K562 (cell line): ENCODE measurements at regions not wholly inside any gene's neighbourhood (a gene's known extent, or its start where the extent isn't known, plus 50 kb on each side); places are given as distances from the start of the nearest gene placed in this dataset.

Source experiments
- DPF2 ChIP-seq: fragments of 450-650 bp; IDR thresholded peaks from 2 replicates; pipeline ENCODE4 v1.6.1; 2016
- ELF4 ChIP-seq: fragments of 450-650 bp; formaldehyde crosslinking; IDR thresholded peaks from 2 replicates; pipeline ENCODE4 v1.4.0; 2022; ENCODE audit warnings: missing genetic modification characterization
- ERF ChIP-seq: fragments of 450-650 bp; formaldehyde crosslinking; IDR thresholded peaks from 2 replicates; pipeline ENCODE4 v1.4.0; 2020; ENCODE audit warnings: mild to moderate bottlenecking, mixed read lengths
- GABPB1 ChIP-seq: sonication (generic); formaldehyde crosslinking; IDR thresholded peaks from 2 replicates; pipeline ENCODE4 v1.8.0; 2022; ENCODE audit warnings: mild to moderate bottlenecking, missing genetic modification reagents
- GTF2A2 ChIP-seq: IDR thresholded peaks from 2 replicates; pipeline ENCODE4 v1.6.1; 2016; ENCODE audit warnings: mild to moderate bottlenecking, missing genetic modification characterization, missing compliant biosample characterization
- ILK ChIP-seq: fragments of 450-650 bp; IDR thresholded peaks from 2 replicates; pipeline ENCODE4 v1.6.1; 2016; ENCODE audit warnings: missing genetic modification characterization, low read depth, mild to moderate bottlenecking, missing compliant biosample characterization, moderate library complexity, borderline replicate concordance
- KAT2B ChIP-seq: IDR thresholded peaks from one replicate; pipeline ENCODE4 v1.6.1; 2012; ENCODE audit warnings: low read depth, mild to moderate bottlenecking, control low read depth, inconsistent platforms, low read length, moderate library complexity
- MED1 ChIP-seq: sonication (generic); formaldehyde crosslinking; IDR thresholded peaks from 2 replicates; pipeline ENCODE4 v1.8.1; 2023; ENCODE audit warnings: missing genetic modification reagents, borderline replicate concordance
- NFXL1 ChIP-seq: fragments of 450-650 bp; formaldehyde crosslinking; IDR thresholded peaks from 2 replicates; pipeline ENCODE4 v1.4.0; 2021; ENCODE audit warnings: mild to moderate bottlenecking
- NFYB ChIP-seq: IDR thresholded peaks from 2 replicates; pipeline ENCODE4 v1.6.1; 2011; ENCODE audit warnings: mild to moderate bottlenecking, moderate library complexity; ENCODE audit not compliant: insufficient read length; ENCODE audit errors: extremely low read depth
- PTBP1 ChIP-seq: fragments of 200-400 bp; formaldehyde crosslinking; IDR thresholded peaks from 2 replicates; pipeline ENCODE4 v1.6.1; 2017; ENCODE audit warnings: low read depth, low read length
- SIN3A ChIP-seq, 2 experiments: fragments of 150-350 bp in 1 of 2; IDR thresholded peaks; 2 replicates each; pipeline ENCODE4 v1.6.1; 2011 to 2016; ENCODE audit warnings: borderline replicate concordance in 2 of 2, low read depth in 2 of 2, low read length in 2 of 2, mild to moderate bottlenecking in 2 of 2, moderate library complexity in 2 of 2; ENCODE audit not compliant: control insufficient read depth in 1 of 2
- SMAD2 ChIP-seq: fragments of 150-350 bp; IDR thresholded peaks from 2 replicates; pipeline ENCODE4 v1.6.1; 2014; ENCODE audit warnings: low read depth, mild to moderate bottlenecking, low read length
- SPI1 ChIP-seq: IDR thresholded peaks from 2 replicates; pipeline ENCODE4 v1.6.1; 2011; ENCODE audit warnings: low read depth, low read length, control low read depth, borderline replicate concordance
- TFAM ChIP-seq: fragments of 250-450 bp; sonication (Bioruptor Pico); conservative IDR thresholded peaks from 2 replicates; pipeline ENCODE4 v1.5.0; 2021; ENCODE audit warnings: mild to moderate bottlenecking, moderate library complexity
- ZNF212 ChIP-seq: fragments of 450-650 bp; formaldehyde crosslinking; IDR thresholded peaks from 2 replicates; pipeline ENCODE4 v1.4.0; 2020; ENCODE audit warnings: mild to moderate bottlenecking
- ZNF583 ChIP-seq: fragments of 250-450 bp; sonication (Bioruptor Pico); IDR thresholded peaks from 2 replicates; pipeline ENCODE4 v1.4.0; 2020
- ZNF589 ChIP-seq: fragments of 200-800 bp; sonication (Bioruptor generic); IDR thresholded peaks from 2 replicates; pipeline ENCODE4 v1.6.1; 2016; ENCODE audit warnings: low read depth, missing genetic modification characterization, missing compliant biosample characterization
- TF ChIP-seq, protein P1 (sequence below): fragments of 250-450 bp; sonication (Bioruptor Pico); IDR thresholded peaks from 2 replicates; pipeline ENCODE4 v1.6.1; 2021; ENCODE audit warnings: mild to moderate bottlenecking
- TF ChIP-seq, protein P2 (sequence below): fragments of 450-650 bp; IDR thresholded peaks from 2 replicates; pipeline ENCODE4 v1.6.1; 2018; ENCODE audit not compliant: partially characterized antibody
- TF ChIP-seq, protein P3 (sequence below): fragments of 450-650 bp; formaldehyde crosslinking; IDR thresholded peaks from 2 replicates; pipeline ENCODE4 v1.4.0; 2020; ENCODE audit warnings: mild to moderate bottlenecking, moderate library complexity
- TF ChIP-seq, protein P4 (sequence below), 2 experiments: IDR thresholded peaks in 1 of 2; conservative IDR thresholded peaks in 1 of 2; 2 replicates each; pipeline ENCODE4 v1.6.1; 2016; ENCODE audit warnings: low read depth in 2 of 2, mild to moderate bottlenecking in 1 of 2, missing compliant biosample characterization in 1 of 2, missing genetic modification characterization in 1 of 2, moderate library complexity in 1 of 2

GRCh38 chr1:65538664-65539063 is 118.2 kb downstream of the LEPR start (continued):
- TF ChIP-seq, protein P1, sequence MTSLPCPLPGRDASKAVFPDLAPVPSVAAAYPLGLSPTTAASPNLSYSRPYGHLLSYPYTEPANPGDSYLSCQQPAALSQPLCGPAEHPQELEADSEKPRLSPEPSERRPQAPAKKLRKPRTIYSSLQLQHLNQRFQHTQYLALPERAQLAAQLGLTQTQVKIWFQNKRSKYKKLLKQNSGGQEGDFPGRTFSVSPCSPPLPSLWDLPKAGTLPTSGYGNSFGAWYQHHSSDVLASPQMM (CRISPR knock-in tag) = no peak
- no peak for TF ChIP-seq KAT2B
- TF ChIP-seq NFXL1 = no peak
- TF ChIP-seq, protein P2, sequence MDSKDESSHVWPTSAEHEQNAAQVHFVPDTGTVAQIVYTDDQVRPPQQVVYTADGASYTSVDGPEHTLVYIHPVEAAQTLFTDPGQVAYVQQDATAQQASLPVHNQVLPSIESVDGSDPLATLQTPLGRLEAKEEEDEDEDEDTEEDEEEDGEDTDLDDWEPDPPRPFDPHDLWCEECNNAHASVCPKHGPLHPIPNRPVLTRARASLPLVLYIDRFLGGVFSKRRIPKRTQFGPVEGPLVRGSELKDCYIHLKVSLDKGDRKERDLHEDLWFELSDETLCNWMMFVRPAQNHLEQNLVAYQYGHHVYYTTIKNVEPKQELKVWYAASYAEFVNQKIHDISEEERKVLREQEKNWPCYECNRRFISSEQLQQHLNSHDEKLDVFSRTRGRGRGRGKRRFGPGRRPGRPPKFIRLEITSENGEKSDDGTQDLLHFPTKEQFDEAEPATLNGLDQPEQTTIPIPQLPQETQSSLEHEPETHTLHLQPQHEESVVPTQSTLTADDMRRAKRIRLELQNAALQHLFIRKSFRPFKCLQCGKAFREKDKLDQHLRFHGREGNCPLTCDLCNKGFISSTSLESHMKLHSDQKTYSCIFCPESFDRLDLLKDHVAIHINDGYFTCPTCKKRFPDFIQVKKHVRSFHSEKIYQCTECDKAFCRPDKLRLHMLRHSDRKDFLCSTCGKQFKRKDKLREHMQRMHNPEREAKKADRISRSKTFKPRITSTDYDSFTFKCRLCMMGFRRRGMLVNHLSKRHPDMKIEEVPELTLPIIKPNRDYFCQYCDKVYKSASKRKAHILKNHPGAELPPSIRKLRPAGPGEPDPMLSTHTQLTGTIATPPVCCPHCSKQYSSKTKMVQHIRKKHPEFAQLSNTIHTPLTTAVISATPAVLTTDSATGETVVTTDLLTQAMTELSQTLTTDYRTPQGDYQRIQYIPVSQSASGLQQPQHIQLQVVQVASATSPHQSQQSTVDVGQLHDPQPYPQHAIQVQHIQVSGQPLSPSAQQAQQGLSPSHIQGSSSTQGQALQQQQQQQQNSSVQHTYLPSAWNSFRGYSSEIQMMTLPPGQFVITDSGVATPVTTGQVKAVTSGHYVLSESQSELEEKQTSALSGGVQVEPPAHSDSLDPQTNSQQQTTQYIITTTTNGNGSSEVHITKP = no peak
- no peak for TF ChIP-seq SIN3A (IDR thresholded peaks at IDR 0.05; ENCODE audit: borderline replicate concordance in 2 of 2, control insufficient read depth in 1 of 2, low read depth in 2 of 2, low read length in 2 of 2)
- no peak for TF ChIP-seq ELF4
- TF ChIP-seq SPI1 = no peak
- TF ChIP-seq, protein P3, sequence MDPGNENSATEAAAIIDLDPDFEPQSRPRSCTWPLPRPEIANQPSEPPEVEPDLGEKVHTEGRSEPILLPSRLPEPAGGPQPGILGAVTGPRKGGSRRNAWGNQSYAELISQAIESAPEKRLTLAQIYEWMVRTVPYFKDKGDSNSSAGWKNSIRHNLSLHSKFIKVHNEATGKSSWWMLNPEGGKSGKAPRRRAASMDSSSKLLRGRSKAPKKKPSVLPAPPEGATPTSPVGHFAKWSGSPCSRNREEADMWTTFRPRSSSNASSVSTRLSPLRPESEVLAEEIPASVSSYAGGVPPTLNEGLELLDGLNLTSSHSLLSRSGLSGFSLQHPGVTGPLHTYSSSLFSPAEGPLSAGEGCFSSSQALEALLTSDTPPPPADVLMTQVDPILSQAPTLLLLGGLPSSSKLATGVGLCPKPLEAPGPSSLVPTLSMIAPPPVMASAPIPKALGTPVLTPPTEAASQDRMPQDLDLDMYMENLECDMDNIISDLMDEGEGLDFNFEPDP (CRISPR knock-in tag) = no peak
- TF ChIP-seq, protein P4, sequence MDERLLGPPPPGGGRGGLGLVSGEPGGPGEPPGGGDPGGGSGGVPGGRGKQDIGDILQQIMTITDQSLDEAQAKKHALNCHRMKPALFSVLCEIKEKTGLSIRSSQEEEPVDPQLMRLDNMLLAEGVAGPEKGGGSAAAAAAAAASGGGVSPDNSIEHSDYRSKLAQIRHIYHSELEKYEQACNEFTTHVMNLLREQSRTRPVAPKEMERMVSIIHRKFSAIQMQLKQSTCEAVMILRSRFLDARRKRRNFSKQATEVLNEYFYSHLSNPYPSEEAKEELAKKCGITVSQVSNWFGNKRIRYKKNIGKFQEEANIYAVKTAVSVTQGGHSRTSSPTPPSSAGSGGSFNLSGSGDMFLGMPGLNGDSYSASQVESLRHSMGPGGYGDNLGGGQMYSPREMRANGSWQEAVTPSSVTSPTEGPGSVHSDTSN (CRISPR knock-in tag; IDR thresholded peaks at IDR 0.05; ENCODE audit: low read depth) = no peak
- TF ChIP-seq, protein P4 (tag; conservative IDR thresholded peaks at IDR 0.05; ENCODE audit: low read depth) = no peak
- peak; percentile 98 for TF ChIP-seq DPF2
- no peak for TF ChIP-seq MED1 (CRISPR knock-in tag)
- TF ChIP-seq ZNF589 (CRISPR knock-in tag) = peak; percentile 42; the same call in 1 of the 2 replicates
- TF ChIP-seq ILK = no peak
- TF ChIP-seq PTBP1 = no peak
- TF ChIP-seq ERF (CRISPR knock-in tag) = no peak
- no peak for TF ChIP-seq GTF2A2
- no peak for TF ChIP-seq NFYB
- TF ChIP-seq SMAD2 = no peak
- no peak for TF ChIP-seq ZNF583
- no peak for TF ChIP-seq TFAM (CRISPR knock-in tag)
- no peak for TF ChIP-seq GABPB1 (CRISPR knock-in tag)
- no peak for TF ChIP-seq ZNF212 (CRISPR knock-in tag)
